ENCODE measurements at regions not wholly inside any gene's neighbourhood (a gene's known extent, or its start where the extent isn't known, plus 50 kb on each side); places are given as distances from the start of the nearest gene placed in this dataset.

- no peak for TF ChIP-seq CTCF (conservative IDR thresholded peaks at IDR 0.05; ENCODE audit: low read length)
- TF ChIP-seq EZH2phosphoT487 (IDR thresholded peaks at IDR 0.05; ENCODE audit: borderline replicate concordance): no peak
These were observed 162.9 kb downstream of the COPRS start for GRCh38 chr17:31696184-31696602.

All from Loucy (cell line).